HCT116 (cell line): ENCODE measurements at regions not wholly inside any gene's neighbourhood (a gene's known extent, or its start where the extent isn't known, plus 50 kb on each side); places are given as distances from the start of the nearest gene placed in this dataset.

Experiments
- EZH2 ChIP-seq: fragments of 200-600 bp; sonication (generic); IDR thresholded peaks from 2 replicates; pipeline ENCODE4 v1.6.1; 2017; ENCODE audit warnings: antibody characterized with exemption, mixed run types
- POLR2A ChIP-seq: IDR thresholded peaks from 2 replicates; pipeline ENCODE4 v1.7.0; 2011; ENCODE audit warnings: borderline replicate concordance; ENCODE audit not compliant: insufficient read depth, insufficient read length; ENCODE audit errors: extremely low read depth
- YY1 ChIP-seq: IDR thresholded peaks from 2 replicates; pipeline ENCODE4 v1.6.1; 2011; ENCODE audit warnings: low read length, low read depth, moderate library complexity, mild to moderate bottlenecking; ENCODE audit not compliant: insufficient replicate concordance; ENCODE audit errors: extremely low read depth
- ZBTB33 ChIP-seq: IDR thresholded peaks from 2 replicates; pipeline ENCODE4 v1.6.1; 2011; ENCODE audit warnings: mild to moderate bottlenecking, low read length, moderate library complexity; ENCODE audit not compliant: insufficient replicate concordance; ENCODE audit errors: extremely low read depth
- TF ChIP-seq, protein P1 (sequence below), 3 experiments: fragments of 200-600 bp in 1 of 3; sonication (generic) in 1 of 3; IDR thresholded peaks in 2 of 3; conservative IDR thresholded peaks in 1 of 3; 2 replicates each; pipeline ENCODE4 v1.5.1; 2012 to 2017; ENCODE audit warnings: low read depth in 2 of 3, low read length in 2 of 3, antibody characterized with exemption in 1 of 3, borderline replicate concordance in 1 of 3, control low read depth in 1 of 3, mild to moderate bottlenecking in 1 of 3, mixed read lengths in 1 of 3, mixed run types in 1 of 3, moderate library complexity in 1 of 3; ENCODE audit not compliant: insufficient read depth in 1 of 3

DNA sequence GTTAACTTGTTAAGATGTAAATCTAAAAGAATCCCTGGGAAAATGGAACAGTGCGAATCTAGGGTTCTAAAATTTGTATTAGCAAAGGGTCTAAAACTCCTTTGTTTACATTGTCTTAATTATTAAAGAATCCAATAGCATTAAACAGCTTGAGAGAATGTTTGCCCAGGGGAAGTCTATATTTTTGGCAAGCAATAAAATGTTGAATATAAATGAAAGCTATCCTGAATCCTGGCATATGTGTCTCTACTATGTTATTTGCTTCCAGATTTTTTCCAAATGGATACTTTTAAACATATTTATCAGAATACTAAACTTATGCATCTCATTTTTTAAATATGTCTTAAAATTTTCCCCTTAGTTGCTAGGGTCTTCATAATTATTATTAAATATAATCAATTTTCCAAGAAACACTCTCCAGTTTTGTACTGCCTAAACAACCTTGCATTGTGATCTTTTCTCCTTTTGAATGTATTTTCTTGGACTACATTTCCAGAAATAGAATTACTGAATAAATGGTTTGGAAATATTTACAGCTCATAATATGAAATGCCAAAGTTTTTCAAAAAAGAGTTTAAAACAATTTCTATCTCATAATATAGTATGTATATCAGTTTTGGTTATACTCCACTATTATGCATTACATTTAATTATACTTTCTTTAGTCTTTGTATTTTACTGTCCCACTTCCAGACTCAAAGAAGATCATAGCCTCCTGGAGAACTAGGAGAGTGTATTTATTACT is 304.8 kb downstream of the USP25 start:
- TF ChIP-seq EZH2 (no peak), YY1 (no peak), ZBTB33 (no peak), POLR2A (no peak)
- TF ChIP-seq, protein P1, sequence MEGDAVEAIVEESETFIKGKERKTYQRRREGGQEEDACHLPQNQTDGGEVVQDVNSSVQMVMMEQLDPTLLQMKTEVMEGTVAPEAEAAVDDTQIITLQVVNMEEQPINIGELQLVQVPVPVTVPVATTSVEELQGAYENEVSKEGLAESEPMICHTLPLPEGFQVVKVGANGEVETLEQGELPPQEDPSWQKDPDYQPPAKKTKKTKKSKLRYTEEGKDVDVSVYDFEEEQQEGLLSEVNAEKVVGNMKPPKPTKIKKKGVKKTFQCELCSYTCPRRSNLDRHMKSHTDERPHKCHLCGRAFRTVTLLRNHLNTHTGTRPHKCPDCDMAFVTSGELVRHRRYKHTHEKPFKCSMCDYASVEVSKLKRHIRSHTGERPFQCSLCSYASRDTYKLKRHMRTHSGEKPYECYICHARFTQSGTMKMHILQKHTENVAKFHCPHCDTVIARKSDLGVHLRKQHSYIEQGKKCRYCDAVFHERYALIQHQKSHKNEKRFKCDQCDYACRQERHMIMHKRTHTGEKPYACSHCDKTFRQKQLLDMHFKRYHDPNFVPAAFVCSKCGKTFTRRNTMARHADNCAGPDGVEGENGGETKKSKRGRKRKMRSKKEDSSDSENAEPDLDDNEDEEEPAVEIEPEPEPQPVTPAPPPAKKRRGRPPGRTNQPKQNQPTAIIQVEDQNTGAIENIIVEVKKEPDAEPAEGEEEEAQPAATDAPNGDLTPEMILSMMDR (IDR thresholded peaks at IDR 0.05 in 2 of 3, conservative IDR thresholded peaks at IDR 0.05 in 1 of 3; ENCODE audit: borderline replicate concordance in 1 of 3, insufficient read depth in 1 of 3, low read depth in 2 of 3, low read length in 2 of 3), result no peak
